T-helper 9 cell (primary cell): ENCODE measurements at regions not wholly inside any gene's neighbourhood (a gene's known extent, or its start where the extent isn't known, plus 50 kb on each side); places are given as distances from the start of the nearest gene placed in this dataset.
"Not testable (repeated sequence)": the region's sequence is repeated elsewhere in the genome, so short reads cannot be mapped to it uniquely, and the experiment has no call there.

Source experiments
- DNase-seq: peaks from one replicate; pipeline ENCODE4 v3.0.0-alpha.2; 2020

GRCh38 chr6:44723439-44724197 lies 336.1 kb downstream of the CDC5L start:
- no peak for DNase-seq

- DNase-seq: no peak
Measured at GRCh38 chr6:44725070-44725469, 337.6 kb downstream of the CDC5L start.

GRCh38 chr6:44727651-44728630 lies 340.4 kb downstream of the CDC5L start:
- no peak for DNase-seq

- no peak for DNase-seq
Measured at GRCh38 chr6:44730771-44731391, 343.4 kb downstream of the CDC5L start.

- no peak for DNase-seq
Measured at GRCh38 chr6:44731485-44732095, 344.1 kb downstream of the CDC5L start.

GRCh38 chr6:44732243-44732642 lies 344.7 kb downstream of the CDC5L start:
- no peak for DNase-seq

GRCh38 chr6:44733126-44733525 lies 345.6 kb downstream of the CDC5L start:
- no peak for DNase-seq

- DNase-seq: no peak
Measured at GRCh38 chr6:44733868-44734267, 346.4 kb downstream of the CDC5L start.

- no peak for DNase-seq
Measured at GRCh38 chr6:44734886-44735629, 347.6 kb downstream of the CDC5L start.

- DNase-seq: no peak
Measured at GRCh38 chr6:44735630-44735963, 348.1 kb downstream of the CDC5L start.

- no peak for DNase-seq
Measured at GRCh38 chr6:44737341-44737740, 349.8 kb downstream of the CDC5L start.

- DNase-seq: no peak
Measured at GRCh38 chr6:44737829-44738528, 350.5 kb downstream of the CDC5L start.

GRCh38 chr6:44738601-44739146 lies 351.2 kb downstream of the CDC5L start:
- no peak for DNase-seq

- DNase-seq: no peak
Measured at GRCh38 chr6:44739181-44739580, 351.7 kb downstream of the CDC5L start.

GRCh38 chr6:44740566-44741120 lies 353.1 kb downstream of the CDC5L start:
- no peak for DNase-seq

GRCh38 chr6:44742201-44742600 lies 354.7 kb downstream of the CDC5L start:
- no peak for DNase-seq

- no peak for DNase-seq
Measured at GRCh38 chr6:44742828-44743372, 355.4 kb downstream of the CDC5L start.

- DNase-seq: not testable (repeated sequence)
Measured at GRCh38 chr6:44760116-44760515, 372.6 kb downstream of the CDC5L start.

GRCh38 chr6:44761046-44761445 lies 373.5 kb downstream of the CDC5L start:
- DNase-seq: no peak

GRCh38 chr6:44762496-44762895 lies 375.0 kb downstream of the CDC5L start:
- DNase-seq: no peak
